ENCODE measurements at regions not wholly inside any gene's neighbourhood (a gene's known extent, or its start where the extent isn't known, plus 50 kb on each side); places are given as distances from the start of the nearest gene placed in this dataset.
A peak's percentile ranks its signal among the peaks of the same experiment; 100 is the strongest.

- intact Hi-C loops (cut with DNase I, micrococcal nuclease), result no loop called here
- Histone ChIP-seq H3K9me3 (no peaks in the 10 kb centered on the region), H3K36me3 (ENCODE audit: low read depth) (no peaks in the 10 kb centered on the region), H3K4me1 (ENCODE audit: low read depth) (no peaks in the 10 kb centered on the region), H3K4me3 (no peak overlapping the region)
- TF ChIP-seq CTCF (IDR thresholded peaks at IDR 0.05), result no peak
- DNase-seq (peak in 1 of 3 donors; percentile 5), ATAC-seq (no peak)
These were observed 143.3 kb downstream of the GLI2 start for GRCh38 chr2:120878970-120879369.

GRCh38 chr2:120879431-120880295 lies 144.0 kb downstream of the GLI2 start:
- H3K36me3 ChIP-seq (ENCODE audit: low read depth), result no peaks in the 10 kb centered on the region
- ATAC-seq (no peak), DNase-seq (no peak)
- no peak for TF ChIP-seq CTCF (IDR thresholded peaks at IDR 0.05)
- intact Hi-C loops (cut with DNase I, micrococcal nuclease), result no loop called here
- H3K4me1 ChIP-seq (ENCODE audit: low read depth), result no peaks in the 10 kb centered on the region
- no peaks in the 10 kb centered on the region for H3K9me3 ChIP-seq
- no peak overlapping the region for H3K4me3 ChIP-seq

GRCh38 chr2:120880381-120880780 lies 144.7 kb downstream of the GLI2 start:
- Histone ChIP-seq H3K9me3 (no peaks in the 10 kb centered on the region), H3K36me3 (ENCODE audit: low read depth) (no peaks in the 10 kb centered on the region), H3K4me1 (ENCODE audit: low read depth) (no peaks in the 10 kb centered on the region), H3K4me3 (no peak overlapping the region)
- ATAC-seq (no peak), DNase-seq (no peak)
- TF ChIP-seq CTCF (IDR thresholded peaks at IDR 0.05), result no peak
- intact Hi-C loops (cut with DNase I, micrococcal nuclease), result no loop called here

GRCh38 chr2:120881981-120882788 lies 146.5 kb downstream of the GLI2 start:
- Histone ChIP-seq H3K36me3 (ENCODE audit: low read depth) (no peaks in the 10 kb centered on the region), H3K4me3 (no peak overlapping the region), H3K9me3 (no peaks in the 10 kb centered on the region), H3K4me1 (ENCODE audit: low read depth) (no peaks in the 10 kb centered on the region)
- intact Hi-C loops (cut with DNase I, micrococcal nuclease), result no loop called here
- DNase-seq (no peak), ATAC-seq (no peak)
- no peak for TF ChIP-seq CTCF (IDR thresholded peaks at IDR 0.05)

- Histone ChIP-seq H3K4me3 (no peak overlapping the region), H3K4me1 (ENCODE audit: low read depth) (no peaks in the 10 kb centered on the region), H3K36me3 (ENCODE audit: low read depth) (no peaks in the 10 kb centered on the region), H3K9me3 (no peaks in the 10 kb centered on the region)
- no peak for DNase-seq
- intact Hi-C loops (cut with DNase I, micrococcal nuclease), result no loop called here
- no peak for ATAC-seq
- TF ChIP-seq CTCF (IDR thresholded peaks at IDR 0.05), result no peak
These were observed 148.2 kb downstream of the GLI2 start for GRCh38 chr2:120883607-120884440.
